DMS 273 (cell line): ENCODE measurements at regions not wholly inside any gene's neighbourhood (a gene's known extent, or its start where the extent isn't known, plus 50 kb on each side); places are given as distances from the start of the nearest gene placed in this dataset.

ENCODE experiments used
- DNase-seq: peaks from one replicate; lab custom pipeline; 2025; ENCODE audit not compliant: unreplicated experiment; lab: John Stamatoyannopoulos, UW

- DNase-seq: no peak
Measured at GRCh38 chr12:92003701-92004100, 141.9 kb downstream of the BTG1 start.

DNA sequence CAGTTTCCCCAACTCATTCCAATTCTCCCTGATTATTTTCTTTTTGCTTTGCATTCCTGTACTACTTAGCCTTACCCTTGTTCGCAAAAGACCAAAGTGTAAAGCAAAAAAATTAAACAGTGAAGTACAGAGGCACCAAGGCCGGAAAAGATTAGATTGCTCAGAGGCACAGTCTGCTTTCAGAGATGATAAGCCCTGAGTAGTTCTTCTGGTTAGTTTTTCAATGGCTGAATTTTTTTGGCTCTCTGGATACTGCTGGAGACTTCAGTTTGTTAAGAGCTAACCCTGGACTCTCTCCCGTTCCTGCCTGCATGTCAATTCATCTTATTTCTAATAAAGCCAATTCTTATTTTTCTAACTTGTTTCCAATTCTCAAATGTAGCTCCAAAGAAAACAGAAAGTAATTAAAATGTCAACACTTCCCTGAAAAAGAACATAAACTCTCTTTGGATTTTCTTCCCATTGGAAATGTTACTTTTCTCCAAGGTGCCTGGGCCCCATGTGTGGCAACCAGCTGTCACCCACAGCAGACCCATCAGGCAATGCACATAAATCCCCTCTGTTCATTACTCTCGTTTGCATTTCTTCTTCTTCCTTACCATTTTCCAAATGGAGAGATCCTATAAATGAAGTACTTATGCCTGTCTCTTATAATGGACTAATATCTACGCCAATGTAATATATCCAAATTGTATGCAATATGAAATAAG lies 142.8 kb downstream of the BTG1 start:
- peak; percentile 30 for DNase-seq

- no peak for DNase-seq
Measured at GRCh38 chr12:92002195-92002649, 143.4 kb downstream of the BTG1 start.

DNA sequence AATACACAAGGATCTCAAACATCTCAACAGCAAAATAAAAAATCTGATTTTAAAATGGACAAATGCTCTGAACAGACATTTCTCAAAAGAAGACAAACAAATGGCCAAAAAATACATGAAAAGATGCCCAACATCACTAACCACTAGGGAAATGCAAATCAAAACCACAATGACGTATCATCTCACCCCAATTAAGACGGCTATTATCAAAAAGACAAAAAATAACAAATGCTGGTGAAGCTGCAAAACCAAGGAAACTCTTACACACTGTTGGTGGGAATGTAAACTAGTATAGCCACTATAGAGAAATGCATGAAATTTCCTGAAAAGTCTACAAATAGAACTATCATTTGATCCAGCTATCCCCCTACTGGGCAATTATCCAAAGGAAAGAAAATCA lies 145.0 kb downstream of the BTG1 start:
- DNase-seq: no peak

DNA sequence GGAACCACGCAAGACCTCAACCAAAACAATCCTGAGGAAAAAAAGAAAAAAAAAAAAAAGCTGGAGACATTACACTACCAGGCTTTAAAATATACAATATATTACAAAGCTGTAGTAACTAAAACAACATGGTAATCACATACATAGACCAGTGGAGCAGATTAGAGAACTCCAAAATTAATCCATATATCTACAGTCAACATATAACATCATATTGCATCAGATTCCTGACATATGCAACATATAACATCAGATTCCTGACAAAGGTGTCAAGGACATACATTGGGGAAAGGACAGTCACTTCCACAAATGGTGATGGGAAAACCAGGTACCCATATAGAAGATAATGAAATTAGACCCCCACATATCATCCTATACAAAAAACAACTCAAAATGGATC lies 145.8 kb downstream of the BTG1 start:
- DNase-seq: no peak

GRCh38 chr12:91998316-91998715 lies 147.3 kb downstream of the BTG1 start:
- no peak for DNase-seq

GRCh38 chr12:91994208-91994797 lies 151.3 kb downstream of the BTG1 start:
- peak; percentile 3 for DNase-seq

DNA sequence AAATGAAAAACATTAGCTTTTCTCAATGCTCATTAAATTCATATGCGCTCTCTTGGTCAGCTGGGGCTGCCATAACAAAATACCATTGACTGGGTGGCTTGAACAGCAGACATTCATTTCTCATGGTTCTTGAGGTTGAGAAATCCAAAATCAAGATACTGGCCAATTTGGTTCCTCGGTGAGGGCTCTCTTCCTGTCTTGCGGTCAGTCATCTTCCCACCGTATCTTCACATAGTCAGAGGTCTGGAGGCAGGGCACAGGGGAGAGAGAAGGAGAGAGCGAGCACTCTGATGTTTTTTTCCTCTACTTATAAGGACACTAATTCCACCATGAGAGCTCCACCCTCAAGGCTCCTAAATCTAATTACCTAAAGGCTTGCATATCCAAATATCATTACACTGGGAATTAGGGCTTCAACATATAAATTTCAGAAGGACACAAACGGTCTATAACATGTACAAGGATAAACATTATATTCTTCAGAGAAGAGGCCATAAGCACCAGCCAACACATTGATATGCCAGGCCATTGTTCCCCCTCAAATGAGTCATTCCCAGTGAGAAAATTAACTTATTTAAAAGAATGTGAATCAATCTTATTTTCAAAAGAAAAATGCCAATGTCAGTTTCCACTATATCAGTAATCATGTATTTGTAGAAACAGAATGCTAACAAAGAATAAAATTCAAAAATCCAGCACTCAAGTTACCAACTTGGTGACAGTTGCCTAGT lies 152.2 kb downstream of the BTG1 start:
- no peak for DNase-seq

DNA sequence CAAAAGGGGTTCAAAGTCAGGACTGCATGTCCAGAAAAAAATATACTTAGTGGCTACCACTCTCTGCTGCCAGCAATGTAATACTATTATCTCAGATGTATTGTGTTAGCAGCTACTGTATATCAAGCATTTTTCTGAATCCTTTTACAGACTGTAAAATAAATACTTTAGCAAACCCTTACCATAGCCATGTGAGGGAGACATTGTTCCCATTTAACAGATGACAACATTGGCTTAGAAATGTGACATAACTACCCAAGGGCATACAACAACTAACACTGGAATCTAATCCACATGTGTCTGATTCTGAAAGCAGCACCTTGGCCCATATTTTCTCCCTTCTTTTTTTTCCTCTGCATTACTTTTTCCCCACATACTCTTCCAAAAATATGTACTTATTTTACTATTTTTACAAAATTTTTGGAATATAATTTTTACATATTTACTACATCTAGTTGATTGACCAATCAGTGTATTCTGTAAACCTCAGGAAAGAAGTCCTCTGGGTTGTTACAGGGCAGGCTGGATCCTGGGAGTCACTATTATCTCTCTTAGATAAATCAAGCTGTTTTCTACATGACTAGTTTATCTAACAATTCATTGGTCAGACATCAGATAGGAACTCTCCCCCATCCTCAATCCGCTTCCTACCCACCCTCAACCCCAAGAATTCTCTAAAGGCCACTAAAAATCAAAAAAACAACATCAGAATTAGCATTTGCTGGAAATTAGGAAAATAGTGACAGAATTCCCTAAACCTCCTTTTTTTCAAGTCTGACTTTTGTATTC lies 154.1 kb downstream of the BTG1 start:
- DNase-seq: no peak

DNA sequence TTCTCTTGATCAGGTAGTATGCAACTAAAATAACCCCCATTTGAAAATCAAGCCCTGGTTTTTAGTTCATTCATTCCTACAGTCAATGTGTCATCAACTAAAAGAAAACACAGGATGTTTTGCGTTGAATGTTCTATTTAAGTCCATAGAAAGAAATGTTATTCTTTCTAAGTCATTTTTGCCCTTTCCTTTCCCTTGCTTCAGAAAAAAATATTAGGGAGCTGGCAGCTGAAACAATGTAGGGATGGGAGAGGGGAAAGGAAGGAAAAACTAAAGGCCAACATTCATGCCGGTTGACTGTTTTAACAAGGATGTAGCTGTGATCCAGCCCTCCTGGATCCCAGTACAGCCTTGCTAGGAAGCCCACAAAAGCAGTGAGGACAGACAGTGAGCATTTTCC lies 155.1 kb downstream of the BTG1 start:
- no peak for DNase-seq

DNA sequence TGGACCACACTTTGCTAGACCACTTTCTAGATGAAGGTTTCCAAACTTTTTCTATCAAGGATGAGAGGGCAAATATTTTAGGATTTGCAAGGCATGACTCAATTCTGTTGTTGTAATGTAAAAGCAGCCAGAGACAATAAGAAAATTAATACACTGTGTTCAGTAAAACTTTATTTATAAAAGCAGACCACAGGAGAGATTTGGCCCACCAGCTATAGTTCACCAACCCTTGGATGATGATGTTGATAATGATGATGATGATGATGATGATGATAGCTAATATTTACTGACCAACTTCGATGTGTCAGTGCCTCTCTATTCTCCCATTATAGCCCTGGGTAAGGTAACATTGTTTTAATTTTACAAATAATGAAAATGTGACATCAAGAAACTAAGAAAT lies 156.5 kb downstream of the BTG1 start:
- DNase-seq: no peak

DNA sequence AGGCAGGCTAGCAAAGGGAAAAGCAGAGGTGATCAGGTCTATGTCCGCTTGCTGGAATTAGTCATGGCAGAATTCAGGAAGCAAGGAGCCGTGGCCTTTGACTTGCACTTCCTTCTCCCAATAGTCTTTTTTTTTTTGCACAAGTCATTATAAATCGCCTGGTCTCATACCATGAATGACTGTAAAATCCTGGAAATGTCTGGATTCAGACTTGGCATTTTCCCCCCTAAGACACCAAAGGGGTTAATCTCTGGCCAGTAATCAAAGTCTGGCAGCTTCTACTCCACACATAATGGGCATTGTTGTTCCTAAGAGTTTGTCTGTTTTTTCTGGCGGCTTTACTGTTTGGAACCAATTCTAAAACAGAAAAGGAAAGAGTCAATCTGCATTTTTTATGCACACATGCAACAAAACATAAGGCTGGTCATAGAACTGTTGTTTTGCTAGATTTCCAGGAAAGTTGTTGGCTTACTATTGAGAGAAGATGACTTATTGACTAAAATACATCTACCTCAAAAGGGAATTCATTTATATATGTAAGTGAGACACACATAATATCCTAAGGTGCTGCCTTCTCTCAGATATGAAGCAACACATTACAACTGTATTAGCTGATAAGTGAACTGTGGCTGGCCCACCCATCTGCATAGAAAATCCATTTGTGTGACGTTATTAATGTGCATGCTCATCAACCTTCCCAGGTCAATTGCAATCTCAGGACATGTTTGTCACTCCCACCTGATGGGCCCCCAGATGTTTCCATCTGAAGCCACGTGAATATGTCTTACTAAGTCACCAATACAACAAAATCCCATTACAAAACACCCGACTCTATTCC lies 157.3 kb downstream of the BTG1 start:
- no peak for DNase-seq

DNA sequence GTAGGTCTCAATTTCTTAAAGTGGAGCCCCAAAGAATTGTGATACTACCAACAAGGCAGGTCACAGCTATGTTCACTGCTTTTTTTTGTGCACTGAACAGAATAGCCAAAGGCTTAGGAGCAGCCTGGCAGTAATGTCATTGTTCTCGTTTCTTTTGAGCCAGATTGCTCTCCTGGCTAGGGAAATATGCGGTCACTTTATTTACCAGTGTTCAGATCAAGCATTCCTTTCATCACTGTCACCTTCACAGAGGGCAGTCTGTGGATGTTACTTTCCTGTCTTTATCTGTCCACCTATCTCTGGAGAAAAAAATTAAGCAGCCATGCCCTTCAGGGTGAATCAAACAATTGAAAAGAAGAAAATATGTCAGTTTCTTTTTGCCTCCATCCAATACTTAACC lies 159.6 kb downstream of the BTG1 start:
- no peak for DNase-seq

GRCh38 chr12:91985002-91985787 lies 160.5 kb downstream of the BTG1 start:
- DNase-seq: no peak

- peak; percentile 2 for DNase-seq
Measured at GRCh38 chr12:91984556-91984955, 161.1 kb downstream of the BTG1 start.

- DNase-seq: no peak
Measured at GRCh38 chr12:91983935-91984334, 161.7 kb downstream of the BTG1 start.

GRCh38 chr12:91982946-91983345 lies 162.7 kb downstream of the BTG1 start:
- DNase-seq: no peak

DNA sequence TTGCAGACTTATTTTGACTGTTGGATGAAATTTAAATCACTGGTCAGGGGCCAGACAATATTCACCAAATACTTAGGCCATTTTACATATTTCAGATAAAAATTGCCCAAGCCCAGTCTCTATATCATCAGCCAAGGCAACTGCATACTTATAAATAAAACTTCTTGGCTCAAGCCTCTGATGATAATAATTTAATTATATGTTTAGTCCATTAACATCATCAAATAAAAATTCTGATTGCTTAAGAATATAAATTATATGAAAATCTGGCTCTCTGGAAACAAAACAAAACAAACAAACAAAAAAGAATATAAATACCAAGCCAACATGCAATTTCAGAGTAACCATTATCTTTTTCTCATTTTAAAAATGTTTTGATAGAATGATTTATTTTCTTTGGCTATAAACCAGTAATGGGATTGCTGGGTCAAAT lies 165.2 kb downstream of the BTG1 start:
- DNase-seq: no peak

DNA sequence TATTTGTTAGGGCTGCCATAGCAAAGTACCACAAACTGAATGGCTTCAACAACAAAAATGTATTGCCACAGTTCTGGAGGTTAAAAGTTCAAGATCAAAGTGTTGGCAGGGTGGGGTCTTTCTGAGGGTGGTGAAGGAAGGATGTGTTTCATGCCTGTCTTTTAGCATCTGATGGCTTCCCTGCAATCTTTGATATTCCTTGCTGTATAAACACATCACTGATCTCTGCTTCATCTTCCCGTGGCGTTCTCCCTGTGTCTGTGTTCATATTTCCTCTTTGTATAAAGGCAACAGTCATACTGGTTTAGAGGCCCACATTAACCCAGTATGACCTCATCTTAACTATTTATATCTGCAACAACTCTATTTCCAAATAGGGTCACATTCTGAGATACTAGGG lies 167.5 kb downstream of the BTG1 start:
- DNase-seq: no peak

DNA sequence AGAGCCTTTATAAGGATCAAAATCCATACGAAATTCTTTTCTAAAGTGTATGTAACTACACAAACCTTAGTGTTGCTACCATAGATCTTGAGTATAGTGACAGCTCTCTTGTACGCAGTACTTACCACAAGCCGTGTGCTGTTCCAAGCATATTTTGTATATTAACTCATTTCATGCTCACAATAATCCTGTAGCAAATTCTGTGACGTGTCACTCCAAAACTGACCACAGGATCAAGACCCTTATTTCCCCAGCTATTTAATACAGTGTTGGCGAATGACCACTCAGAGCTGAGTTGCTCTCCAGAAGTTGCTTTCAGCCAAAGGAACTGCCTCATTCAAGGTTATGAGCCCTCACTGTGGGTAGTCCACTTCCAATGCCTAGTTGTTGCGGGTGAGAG lies 169.8 kb downstream of the BTG1 start:
- DNase-seq: no peak
